ENCODE measurements at regions not wholly inside any gene's neighbourhood (a gene's known extent, or its start where the extent isn't known, plus 50 kb on each side); places are given as distances from the start of the nearest gene placed in this dataset.

- in situ Hi-C loops (cut with MboI; ENCODE audit: low pct_unique_long_range_greater_than_20kb in 2 of 9, low sequenced_read_pairs in 9 of 9, unreplicated experiment in 9 of 9): no loop called here
- H3K4me3 ChIP-seq: no peak overlapping the region
- H3K27ac ChIP-seq: no peak overlapping the region
- 75 to 100% (median 83%) methylated on average over 1 to 5 of the region's 6 CpGs; no CpG with 5 or more reads in 2 of the 10 experiments for WGBS, 10 experiments
- peak in 4 of 8 experiments; percentile 4 to 70 (median 40) for ATAC-seq (replicated peaks in 6 of 8)
- H3K4me1 ChIP-seq (replicated peaks in 1 of 2): no peaks in the 10 kb centered on the region
Measured at GRCh38 chr11:69348414-69349235, 54.7 kb downstream of the MYEOV start.

- H3K4me3 ChIP-seq: no peak overlapping the region
- 17 to 100% (median 60%) methylated on average over 1 of the region's 1 CpG; no CpG with 5 or more reads in 1 of the 10 experiments for WGBS, 10 experiments
- in situ Hi-C loops (cut with MboI; ENCODE audit: low pct_unique_long_range_greater_than_20kb in 2 of 9, low sequenced_read_pairs in 9 of 9, unreplicated experiment in 9 of 9): no loop called here
- H3K4me1 ChIP-seq (replicated peaks in 1 of 2): no peaks in the 10 kb centered on the region
- ATAC-seq (replicated peaks in 6 of 8): no peak
- H3K27ac ChIP-seq: no peak overlapping the region
Measured at GRCh38 chr11:69350040-69350439, 56.1 kb downstream of the MYEOV start.

- ATAC-seq (replicated peaks in 6 of 8): no peak
- in situ Hi-C loops (cut with MboI; ENCODE audit: low pct_unique_long_range_greater_than_20kb in 2 of 9, low sequenced_read_pairs in 9 of 9, unreplicated experiment in 9 of 9): no loop called here
- no peak overlapping the region for H3K27ac ChIP-seq
Measured at GRCh38 chr11:69350596-69350995, 56.6 kb downstream of the MYEOV start.

GRCh38 chr11:69351460-69351859 lies 57.5 kb downstream of the MYEOV start:
- Histone ChIP-seq H3K4me3 (no peak overlapping the region), H3K4me1 (replicated peaks in 1 of 2) (no peaks in the 10 kb centered on the region), H3K27ac (no peak overlapping the region)
- ATAC-seq (replicated peaks in 6 of 8): no peak
- in situ Hi-C loops (cut with MboI; ENCODE audit: low pct_unique_long_range_greater_than_20kb in 2 of 9, low sequenced_read_pairs in 9 of 9, unreplicated experiment in 9 of 9): no loop called here

More at GRCh38 chr11:69350596-69350995, 56.6 kb downstream of the MYEOV start:
- no peak overlapping the region for H3K4me3 ChIP-seq
- H3K4me1 ChIP-seq (replicated peaks in 1 of 2): no peaks in the 10 kb centered on the region

- in situ Hi-C loops (cut with MboI; ENCODE audit: low pct_unique_long_range_greater_than_20kb in 2 of 9, low sequenced_read_pairs in 9 of 9, unreplicated experiment in 9 of 9): no loop called here
- Histone ChIP-seq H3K4me3 (no peak overlapping the region), H3K27ac (no peak overlapping the region), H3K4me1 (replicated peaks in 1 of 2) (no peaks in the 10 kb centered on the region)
- WGBS, 10 experiments: 40 to 100% (median 78%) methylated on average over 1 to 2 of the region's 2 CpGs; no CpG with 5 or more reads in 6 of the 10 experiments
- ATAC-seq (replicated peaks in 6 of 8): no peak
Measured at GRCh38 chr11:69352166-69352565, 58.2 kb downstream of the MYEOV start.

- in situ Hi-C loops (cut with MboI; ENCODE audit: low pct_unique_long_range_greater_than_20kb in 2 of 9, low sequenced_read_pairs in 9 of 9, unreplicated experiment in 9 of 9): no loop called here
- Histone ChIP-seq H3K4me1 (replicated peaks in 1 of 2) (no peaks in the 10 kb centered on the region), H3K4me3 (no peak overlapping the region), H3K27ac (no peak overlapping the region)
- WGBS, 10 experiments: 0 to 62% (median 30%) methylated on average over 1 to 2 of the region's 2 CpGs; no CpG with 5 or more reads in 6 of the 10 experiments
- ATAC-seq (replicated peaks in 6 of 8): peak in 5 of 8 experiments; percentile 16 to 98 (median 75)
Measured at GRCh38 chr11:69352715-69353319, 58.9 kb downstream of the MYEOV start.

GRCh38 chr11:69353696-69354544 lies 60.0 kb downstream of the MYEOV start:
- no peaks in the 10 kb centered on the region for H3K4me1 ChIP-seq (replicated peaks in 1 of 2)
- no peak for ATAC-seq (replicated peaks in 6 of 8)
- in situ Hi-C loops (cut with MboI; ENCODE audit: low pct_unique_long_range_greater_than_20kb in 2 of 9, low sequenced_read_pairs in 9 of 9, unreplicated experiment in 9 of 9): no loop called here
- H3K4me3 ChIP-seq: no peak overlapping the region
- H3K27ac ChIP-seq: no peak overlapping the region
- WGBS, 10 experiments: 37 to 93% (median 84%) methylated on average over 2 to 6 of the region's 20 CpGs; no CpG with 5 or more reads in 6 of the 10 experiments

GRCh38 chr11:69354545-69354897 lies 60.6 kb downstream of the MYEOV start:
- no peaks in the 10 kb centered on the region for H3K4me1 ChIP-seq (replicated peaks in 1 of 2)
- ATAC-seq (replicated peaks in 6 of 8): no peak
- in situ Hi-C loops (cut with MboI; ENCODE audit: low pct_unique_long_range_greater_than_20kb in 2 of 9, low sequenced_read_pairs in 9 of 9, unreplicated experiment in 9 of 9): no loop called here
- WGBS, 10 experiments: 80 to 100% (median 86%) methylated on average over 1 to 2 of the region's 2 CpGs; no CpG with 5 or more reads in 7 of the 10 experiments
- no peak overlapping the region for H3K27ac ChIP-seq
- no peak overlapping the region for H3K4me3 ChIP-seq

GRCh38 chr11:69355346-69355940 lies 61.5 kb downstream of the MYEOV start:
- no peak overlapping the region for H3K4me3 ChIP-seq
- no peak for ATAC-seq (replicated peaks in 6 of 8)
- no peaks in the 10 kb centered on the region for H3K4me1 ChIP-seq (replicated peaks in 1 of 2)
- 79 to 100% (median 91%) methylated on average over 1 to 10 of the region's 10 CpGs; no CpG with 5 or more reads in 3 of the 10 experiments for WGBS, 10 experiments
- in situ Hi-C loops (cut with MboI; ENCODE audit: low pct_unique_long_range_greater_than_20kb in 2 of 9, low sequenced_read_pairs in 9 of 9, unreplicated experiment in 9 of 9): no loop called here
- H3K27ac ChIP-seq: no peak overlapping the region

- Histone ChIP-seq H3K4me3 (no peak overlapping the region), H3K4me1 (replicated peaks in 1 of 2) (no peaks in the 10 kb centered on the region), H3K27ac (no peak overlapping the region)
- in situ Hi-C loops (cut with MboI; ENCODE audit: low pct_unique_long_range_greater_than_20kb in 2 of 9, low sequenced_read_pairs in 9 of 9, unreplicated experiment in 9 of 9): no loop called here
- ATAC-seq (replicated peaks in 6 of 8): no peak
- WGBS, 10 experiments: no CpG with 5 or more reads among the region's 8 CpGs
Measured at GRCh38 chr11:69355959-69356702, 62.2 kb downstream of the MYEOV start.

GRCh38 chr11:69356703-69357457 lies 62.9 kb downstream of the MYEOV start:
- H3K4me3 ChIP-seq: no peak overlapping the region
- no peaks in the 10 kb centered on the region for H3K4me1 ChIP-seq (replicated peaks in 1 of 2)
- no peak overlapping the region for H3K27ac ChIP-seq
- no peak for ATAC-seq (replicated peaks in 6 of 8)
- in situ Hi-C loops (cut with MboI; ENCODE audit: low pct_unique_long_range_greater_than_20kb in 2 of 9, low sequenced_read_pairs in 9 of 9, unreplicated experiment in 9 of 9): no loop called here
- WGBS, 10 experiments: 42 to 100% (median 90%) methylated on average over 1 to 4 of the region's 15 CpGs; no CpG with 5 or more reads in 7 of the 10 experiments

Measured in motor neuron (in vitro differentiated cells).